AG10803 (cell line): ENCODE measurements at regions not wholly inside any gene's neighbourhood (a gene's known extent, or its start where the extent isn't known, plus 50 kb on each side); places are given as distances from the start of the nearest gene placed in this dataset.
"Not testable (repeated sequence)": the region's sequence is repeated elsewhere in the genome, so short reads cannot be mapped to it uniquely, and the experiment has no call there.

ENCODE experiments used
- DNase-seq: peaks from one replicate; pipeline ENCODE4 v3.0.0; 2010; ENCODE audit warnings: low read depth
- H3K4me3 ChIP-seq: 2 replicates; pipeline ENCODE4 v1.5.1; 2011; ENCODE audit warnings: mild to moderate bottlenecking, low read length, control low read depth
- TF ChIP-seq, protein P1 (sequence below): conservative IDR thresholded peaks from 2 replicates; pipeline ENCODE4 v1.5.1; 2011; ENCODE audit warnings: mild to moderate bottlenecking, low read length, control low read depth, inconsistent platforms

DNA sequence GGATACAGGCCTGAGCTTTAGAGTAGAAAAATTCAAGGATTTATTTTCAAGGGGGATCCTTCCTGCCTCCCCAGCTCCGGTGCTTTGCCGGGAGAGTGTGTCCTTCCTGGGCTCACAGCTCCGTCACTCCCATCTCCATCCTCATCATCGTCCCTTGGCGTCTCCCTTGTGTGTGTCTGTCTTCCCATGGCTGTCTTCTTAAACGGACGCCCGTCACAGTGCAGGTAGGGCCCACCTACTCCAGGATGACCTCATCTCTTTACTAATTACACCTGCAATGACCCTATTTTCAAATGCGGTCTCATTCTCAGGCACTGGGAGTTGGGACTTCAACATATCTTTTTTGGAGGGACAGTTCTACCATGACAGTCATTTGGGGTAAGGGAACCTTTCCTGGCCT is 320.3 kb upstream of the C1orf174 start:
- H3K4me3 ChIP-seq = no peak overlapping the region
- no peak for DNase-seq
- TF ChIP-seq, protein P1, sequence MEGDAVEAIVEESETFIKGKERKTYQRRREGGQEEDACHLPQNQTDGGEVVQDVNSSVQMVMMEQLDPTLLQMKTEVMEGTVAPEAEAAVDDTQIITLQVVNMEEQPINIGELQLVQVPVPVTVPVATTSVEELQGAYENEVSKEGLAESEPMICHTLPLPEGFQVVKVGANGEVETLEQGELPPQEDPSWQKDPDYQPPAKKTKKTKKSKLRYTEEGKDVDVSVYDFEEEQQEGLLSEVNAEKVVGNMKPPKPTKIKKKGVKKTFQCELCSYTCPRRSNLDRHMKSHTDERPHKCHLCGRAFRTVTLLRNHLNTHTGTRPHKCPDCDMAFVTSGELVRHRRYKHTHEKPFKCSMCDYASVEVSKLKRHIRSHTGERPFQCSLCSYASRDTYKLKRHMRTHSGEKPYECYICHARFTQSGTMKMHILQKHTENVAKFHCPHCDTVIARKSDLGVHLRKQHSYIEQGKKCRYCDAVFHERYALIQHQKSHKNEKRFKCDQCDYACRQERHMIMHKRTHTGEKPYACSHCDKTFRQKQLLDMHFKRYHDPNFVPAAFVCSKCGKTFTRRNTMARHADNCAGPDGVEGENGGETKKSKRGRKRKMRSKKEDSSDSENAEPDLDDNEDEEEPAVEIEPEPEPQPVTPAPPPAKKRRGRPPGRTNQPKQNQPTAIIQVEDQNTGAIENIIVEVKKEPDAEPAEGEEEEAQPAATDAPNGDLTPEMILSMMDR = no peak

- TF ChIP-seq, protein P1 = no peak
- no peak for DNase-seq
- no peak overlapping the region for H3K4me3 ChIP-seq
Observed at GRCh38 chr1:4221107-4221506, 321.0 kb upstream of the C1orf174 start.

- H3K4me3 ChIP-seq = no peak overlapping the region
- DNase-seq = no peak
- TF ChIP-seq, protein P1 = no peak
Observed at GRCh38 chr1:4224684-4225467, 324.8 kb upstream of the C1orf174 start.

- TF ChIP-seq, protein P1 = no peak
- DNase-seq = no peak
- H3K4me3 ChIP-seq = no peak overlapping the region
Observed at GRCh38 chr1:4227986-4228385, 327.9 kb upstream of the C1orf174 start.

DNA sequence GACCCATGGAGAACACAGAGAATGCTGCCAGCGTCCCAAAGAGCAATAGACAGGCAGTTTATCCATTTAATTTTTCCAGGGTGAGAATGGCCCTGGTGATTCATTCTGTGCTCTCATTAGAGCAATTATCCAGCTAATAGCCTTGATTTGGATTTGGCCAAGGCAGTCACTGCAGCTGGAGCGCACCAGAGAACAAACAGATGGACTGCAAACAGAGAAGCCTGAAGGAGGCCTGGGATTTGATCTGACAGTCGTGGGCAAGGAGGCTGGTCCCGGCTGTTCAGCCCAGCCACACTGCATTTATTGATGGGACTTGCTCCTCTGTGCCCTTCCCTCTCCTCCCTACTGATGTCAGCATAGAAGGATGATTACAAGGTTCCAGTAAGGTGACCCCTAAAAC is 353.9 kb upstream of the C1orf174 start:
- no peak overlapping the region for H3K4me3 ChIP-seq
- TF ChIP-seq, protein P1 = no peak
- DNase-seq = no peak

DNA sequence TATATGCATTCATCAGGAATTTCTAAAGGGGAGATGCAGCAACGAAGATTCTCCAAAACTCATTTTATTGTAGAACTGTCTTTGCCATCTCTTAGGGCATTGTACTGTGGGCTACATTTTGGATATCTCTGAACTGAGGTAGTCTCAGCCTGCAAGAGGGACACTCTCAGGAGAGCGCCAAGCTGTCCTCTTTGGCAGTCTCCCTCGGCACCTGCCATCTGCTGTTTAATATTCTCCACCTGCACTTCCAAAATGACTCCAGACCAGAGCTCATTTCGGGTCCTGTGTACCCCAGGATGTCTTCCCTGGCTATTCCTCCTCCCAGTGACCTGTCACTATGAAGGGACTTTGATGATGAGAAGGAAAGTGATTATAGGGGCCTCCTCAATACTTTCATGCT is 356.3 kb upstream of the C1orf174 start:
- no peak for DNase-seq
- no peak overlapping the region for H3K4me3 ChIP-seq
- TF ChIP-seq, protein P1 = no peak

DNA sequence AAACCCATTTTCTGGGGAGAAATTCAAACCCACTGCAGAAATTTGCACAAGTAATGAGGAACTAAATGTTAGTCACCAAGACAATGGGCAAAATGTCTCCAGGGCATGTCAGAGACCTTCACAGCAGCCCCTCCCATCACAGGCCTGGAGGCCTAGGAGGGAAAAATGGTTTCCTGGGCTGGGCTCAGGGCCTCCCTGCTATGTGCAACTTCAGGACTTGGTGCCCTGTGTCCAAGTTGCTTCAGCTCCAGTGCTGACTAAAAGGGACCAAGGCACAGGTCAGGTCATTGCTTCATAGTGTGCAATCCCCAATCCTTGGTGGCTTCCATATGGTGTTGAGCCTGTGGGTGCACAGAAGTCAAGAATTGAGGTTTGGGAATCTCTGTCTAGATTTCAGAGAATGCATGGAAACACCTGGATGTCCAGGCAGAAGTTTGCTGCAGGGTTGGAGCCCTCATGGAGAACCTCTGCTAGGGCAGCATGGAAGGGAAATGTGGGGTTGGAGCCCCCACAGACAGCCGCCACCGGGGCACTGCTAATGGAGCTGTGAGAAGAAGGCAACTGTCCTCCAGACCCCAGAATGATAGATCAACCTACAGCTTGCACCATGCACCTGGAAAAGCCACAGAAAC is 358.2 kb upstream of the C1orf174 start:
- H3K4me3 ChIP-seq, DNase-seq: not testable (repeated sequence)
